NB4 (cell line): ENCODE measurements at regions not wholly inside any gene's neighbourhood (a gene's known extent, or its start where the extent isn't known, plus 50 kb on each side); places are given as distances from the start of the nearest gene placed in this dataset.

Source experiments
- POLR2A ChIP-seq: IDR thresholded peaks from 2 replicates; pipeline ENCODE4 v1.6.1; 2011; ENCODE audit warnings: mild to moderate bottlenecking; ENCODE audit not compliant: insufficient read length; ENCODE audit errors: extremely low read depth
- TF ChIP-seq, protein P1 (sequence below): IDR thresholded peaks from one replicate; pipeline ENCODE4 v1.5.1; 2012; ENCODE audit warnings: low read depth, low read length
- TF ChIP-seq, protein P2 (sequence below): IDR thresholded peaks from 2 replicates; pipeline ENCODE4 v1.6.1; 2011; ENCODE audit warnings: low read depth, low read length

DNA sequence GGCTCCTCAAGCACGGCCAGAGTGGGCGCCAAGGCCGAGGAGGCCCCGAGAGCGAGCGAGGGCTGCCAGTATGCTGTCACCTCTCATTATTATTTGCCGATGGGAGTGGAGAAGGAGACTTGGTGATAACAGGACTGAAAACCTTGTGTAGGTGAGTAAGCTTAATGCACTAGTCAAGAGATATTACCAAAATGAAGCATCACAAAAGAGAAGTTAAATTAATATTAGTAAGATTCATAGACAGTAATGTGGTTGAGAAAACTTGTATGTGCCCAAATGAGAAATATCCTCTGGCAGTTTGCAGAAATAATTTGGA lies 204.5 kb upstream of the SLITRK1 start:
- TF ChIP-seq, protein P1, sequence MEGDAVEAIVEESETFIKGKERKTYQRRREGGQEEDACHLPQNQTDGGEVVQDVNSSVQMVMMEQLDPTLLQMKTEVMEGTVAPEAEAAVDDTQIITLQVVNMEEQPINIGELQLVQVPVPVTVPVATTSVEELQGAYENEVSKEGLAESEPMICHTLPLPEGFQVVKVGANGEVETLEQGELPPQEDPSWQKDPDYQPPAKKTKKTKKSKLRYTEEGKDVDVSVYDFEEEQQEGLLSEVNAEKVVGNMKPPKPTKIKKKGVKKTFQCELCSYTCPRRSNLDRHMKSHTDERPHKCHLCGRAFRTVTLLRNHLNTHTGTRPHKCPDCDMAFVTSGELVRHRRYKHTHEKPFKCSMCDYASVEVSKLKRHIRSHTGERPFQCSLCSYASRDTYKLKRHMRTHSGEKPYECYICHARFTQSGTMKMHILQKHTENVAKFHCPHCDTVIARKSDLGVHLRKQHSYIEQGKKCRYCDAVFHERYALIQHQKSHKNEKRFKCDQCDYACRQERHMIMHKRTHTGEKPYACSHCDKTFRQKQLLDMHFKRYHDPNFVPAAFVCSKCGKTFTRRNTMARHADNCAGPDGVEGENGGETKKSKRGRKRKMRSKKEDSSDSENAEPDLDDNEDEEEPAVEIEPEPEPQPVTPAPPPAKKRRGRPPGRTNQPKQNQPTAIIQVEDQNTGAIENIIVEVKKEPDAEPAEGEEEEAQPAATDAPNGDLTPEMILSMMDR: no peak
- TF ChIP-seq POLR2A: no peak
- TF ChIP-seq, protein P2, sequence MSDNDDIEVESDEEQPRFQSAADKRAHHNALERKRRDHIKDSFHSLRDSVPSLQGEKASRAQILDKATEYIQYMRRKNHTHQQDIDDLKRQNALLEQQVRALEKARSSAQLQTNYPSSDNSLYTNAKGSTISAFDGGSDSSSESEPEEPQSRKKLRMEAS: no peak
